WTC11 (cell line): ENCODE measurements at regions not wholly inside any gene's neighbourhood (a gene's known extent, or its start where the extent isn't known, plus 50 kb on each side); places are given as distances from the start of the nearest gene placed in this dataset.

Experiments used
- ATAC-seq: fragments of 200-7000 bp; cut with Tn5 transposase; 2 replicates; pipeline ENCODE4 v1.10.0; 2021; ENCODE audit warnings: mild to moderate bottlenecking, moderate library complexity
- CTCF ChIA-PET: fragments of 300-600 bp; sonication (Branson Sonifier 250); formaldehyde crosslinking; loops from one replicate; lab custom pipeline; 2021; ENCODE audit warnings: antibody characterized with exemption; lab: Charles Lee
- POLR2A ChIA-PET: fragments of 350-600 bp; sonication (Branson Sonifier 250); formaldehyde crosslinking; loops from one replicate; lab custom pipeline; 2021; ENCODE audit warnings: antibody characterized with exemption; lab: Charles Lee
- DNase-seq: peaks from one replicate; pipeline ENCODE4 v3.0.0; 2021; ENCODE audit warnings: low spot score
- H3K27ac Mint-ChIP-seq: 2 replicates; pipeline ENCODE4 v1.8.0; 2021; ENCODE audit warnings: mixed read lengths
- H3K27me3 Mint-ChIP-seq: 2 replicates; pipeline ENCODE4 v1.8.0; 2021; ENCODE audit warnings: low read depth, mild to moderate bottlenecking, moderate library complexity, mixed read lengths
- H3K36me3 Mint-ChIP-seq: 2 replicates; pipeline ENCODE4 v1.8.0; 2021; ENCODE audit warnings: mixed read lengths
- H3K4me1 Mint-ChIP-seq: 2 replicates; pipeline ENCODE4 v1.8.0; 2022; ENCODE audit warnings: mixed read lengths
- H3K4me3 Mint-ChIP-seq: 2 replicates; pipeline ENCODE4 v1.8.0; 2021; ENCODE audit warnings: mild to moderate bottlenecking, moderate library complexity, mixed read lengths
- H3K9me3 Mint-ChIP-seq: 2 replicates; pipeline ENCODE4 v1.8.0; 2021; ENCODE audit warnings: mixed read lengths
- ATF1 ChIP-seq: sonication (generic); formaldehyde crosslinking; IDR thresholded peaks from 2 replicates; pipeline ENCODE4 v1.8.1; 2023; ENCODE audit warnings: mild to moderate bottlenecking, moderate library complexity, missing genetic modification reagents
- CBFB ChIP-seq: sonication (generic); formaldehyde crosslinking; IDR thresholded peaks from 2 replicates; pipeline ENCODE4 v1.8.1; 2022; ENCODE audit warnings: mild to moderate bottlenecking, low read depth, missing genetic modification reagents
- MXD4 ChIP-seq: fragments of 250-450 bp; sonication (Bioruptor Pico); IDR thresholded peaks from 2 replicates; pipeline ENCODE4 v1.8.0; 2021; ENCODE audit warnings: mild to moderate bottlenecking, moderate library complexity, borderline replicate concordance
- NFATC4 ChIP-seq: fragments of 250-450 bp; sonication (Bioruptor Pico); IDR thresholded peaks from 2 replicates; pipeline ENCODE4 v1.9.0; 2021; ENCODE audit warnings: mild to moderate bottlenecking
- OVOL2 ChIP-seq: fragments of 250-450 bp; sonication (Bioruptor Pico); IDR thresholded peaks from 2 replicates; pipeline ENCODE4 v1.9.0; 2021; ENCODE audit warnings: mild to moderate bottlenecking, borderline replicate concordance
- RORB ChIP-seq: fragments of 250-450 bp; sonication (Bioruptor Pico); IDR thresholded peaks from 2 replicates; pipeline ENCODE4 v1.9.0; 2021; ENCODE audit warnings: mild to moderate bottlenecking
- SMAD3 ChIP-seq: sonication (generic); formaldehyde crosslinking; IDR thresholded peaks from 2 replicates; pipeline ENCODE4 v1.8.0; 2022; ENCODE audit warnings: missing genetic modification reagents, mild to moderate bottlenecking, borderline replicate concordance
- SOX15 ChIP-seq: fragments of 250-450 bp; sonication (Bioruptor Pico); IDR thresholded peaks from 2 replicates; pipeline ENCODE4 v1.9.0; 2021; ENCODE audit warnings: mild to moderate bottlenecking
- ZNF121 ChIP-seq: sonication (generic); formaldehyde crosslinking; IDR thresholded peaks from 2 replicates; pipeline ENCODE4 v1.8.0; 2023; ENCODE audit warnings: missing genetic modification reagents
- ZNF219 ChIP-seq: sonication (generic); formaldehyde crosslinking; IDR thresholded peaks from 2 replicates; pipeline ENCODE4 v1.8.0; 2023; ENCODE audit warnings: missing genetic modification reagents, mild to moderate bottlenecking, borderline replicate concordance
- ZNF232 ChIP-seq: sonication (generic); formaldehyde crosslinking; IDR thresholded peaks from 2 replicates; pipeline ENCODE4 v1.8.0; 2022; ENCODE audit warnings: mild to moderate bottlenecking, missing genetic modification reagents
- ZNF396 ChIP-seq: fragments of 250-450 bp; sonication (Bioruptor Pico); IDR thresholded peaks from 2 replicates; pipeline ENCODE4 v1.8.0; 2021; ENCODE audit warnings: mild to moderate bottlenecking, moderate library complexity, borderline replicate concordance
- TF ChIP-seq, protein P1 (sequence below): sonication (generic); formaldehyde crosslinking; IDR thresholded peaks from 2 replicates; pipeline ENCODE4 v1.8.0; 2023; ENCODE audit warnings: missing genetic modification reagents
- TF ChIP-seq, protein P2 (sequence below): sonication (generic); formaldehyde crosslinking; IDR thresholded peaks from 2 replicates; pipeline ENCODE4 v1.8.0; 2022; ENCODE audit warnings: missing genetic modification reagents
- TF ChIP-seq, protein P3 (sequence below): fragments of 250-450 bp; sonication (Bioruptor Pico); IDR thresholded peaks from 2 replicates; pipeline ENCODE4 v1.9.0; 2021; ENCODE audit warnings: mild to moderate bottlenecking
- TF ChIP-seq, protein P4 (sequence below): sonication (generic); formaldehyde crosslinking; IDR thresholded peaks from 2 replicates; pipeline ENCODE4 v1.8.0; 2023; ENCODE audit warnings: missing genetic modification reagents, mild to moderate bottlenecking, borderline replicate concordance
- TF ChIP-seq, protein P5 (sequence below): sonication (generic); formaldehyde crosslinking; IDR thresholded peaks from 2 replicates; pipeline ENCODE4 v1.8.0; 2022; ENCODE audit warnings: mild to moderate bottlenecking, missing genetic modification reagents
- TF ChIP-seq, protein P6 (sequence below): sonication (generic); formaldehyde crosslinking; IDR thresholded peaks from 2 replicates; pipeline ENCODE4 v1.8.1; 2022; ENCODE audit warnings: mild to moderate bottlenecking, missing genetic modification reagents, moderate library complexity, borderline replicate concordance
- TF ChIP-seq, protein P7 (sequence below): sonication (generic); formaldehyde crosslinking; conservative IDR thresholded peaks from 2 replicates; pipeline ENCODE4 v1.8.1; 2023; ENCODE audit warnings: mild to moderate bottlenecking, low read depth, missing genetic modification reagents, moderate library complexity

DNA sequence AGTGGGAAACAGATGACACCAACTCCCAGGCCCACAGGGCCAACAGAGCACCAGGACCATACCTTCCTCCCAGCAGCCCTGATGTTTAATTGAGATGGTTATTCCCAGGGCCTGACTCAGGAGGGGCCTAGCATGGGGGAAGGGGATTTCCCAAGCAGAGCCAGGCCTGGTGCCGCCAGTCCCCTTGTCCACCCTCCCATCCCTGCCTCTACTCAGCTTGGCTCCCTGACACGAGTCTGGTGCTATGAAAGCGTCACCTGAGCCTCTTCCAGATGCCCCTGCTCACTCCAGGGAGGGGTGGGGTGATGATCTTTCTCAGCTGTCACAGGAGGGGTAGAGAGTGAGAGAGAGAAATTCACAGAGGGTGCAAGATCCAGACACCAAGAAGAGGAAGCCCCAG, 72.7 kb downstream of the EFNB1 start:
- no peaks in the 10 kb centered on the region for H3K9me3 Mint-ChIP-seq
- DNase-seq (no peak), ATAC-seq (no peak)
- H3K27ac Mint-ChIP-seq = no peak overlapping the region
- H3K4me1 Mint-ChIP-seq = peaks cover 21% of the 10 kb centered on the region
- H3K27me3 Mint-ChIP-seq = peaks cover 7% of the 10 kb centered on the region; the same call in 1 of the 2 replicates
- POLR2A ChIA-PET = no interaction called here
- TF ChIP-seq ZNF396 (no peak), ZNF219 (CRISPR knock-in tag) (no peak), RORB (CRISPR knock-in tag) (no peak), CBFB (CRISPR knock-in tag) (no peak), MXD4 (CRISPR knock-in tag) (no peak), ZNF121 (CRISPR knock-in tag) (no peak), ZNF232 (no peak), NFATC4 (CRISPR knock-in tag) (no peak), OVOL2 (no peak), SMAD3 (CRISPR knock-in tag) (no peak), SOX15 (CRISPR knock-in tag) (no peak), ATF1 (CRISPR knock-in tag) (no peak)
- TF ChIP-seq, protein P1, sequence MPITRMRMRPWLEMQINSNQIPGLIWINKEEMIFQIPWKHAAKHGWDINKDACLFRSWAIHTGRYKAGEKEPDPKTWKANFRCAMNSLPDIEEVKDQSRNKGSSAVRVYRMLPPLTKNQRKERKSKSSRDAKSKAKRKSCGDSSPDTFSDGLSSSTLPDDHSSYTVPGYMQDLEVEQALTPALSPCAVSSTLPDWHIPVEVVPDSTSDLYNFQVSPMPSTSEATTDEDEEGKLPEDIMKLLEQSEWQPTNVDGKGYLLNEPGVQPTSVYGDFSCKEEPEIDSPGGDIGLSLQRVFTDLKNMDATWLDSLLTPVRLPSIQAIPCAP (CRISPR knock-in tag) = no peak
- TF ChIP-seq, protein P2, sequence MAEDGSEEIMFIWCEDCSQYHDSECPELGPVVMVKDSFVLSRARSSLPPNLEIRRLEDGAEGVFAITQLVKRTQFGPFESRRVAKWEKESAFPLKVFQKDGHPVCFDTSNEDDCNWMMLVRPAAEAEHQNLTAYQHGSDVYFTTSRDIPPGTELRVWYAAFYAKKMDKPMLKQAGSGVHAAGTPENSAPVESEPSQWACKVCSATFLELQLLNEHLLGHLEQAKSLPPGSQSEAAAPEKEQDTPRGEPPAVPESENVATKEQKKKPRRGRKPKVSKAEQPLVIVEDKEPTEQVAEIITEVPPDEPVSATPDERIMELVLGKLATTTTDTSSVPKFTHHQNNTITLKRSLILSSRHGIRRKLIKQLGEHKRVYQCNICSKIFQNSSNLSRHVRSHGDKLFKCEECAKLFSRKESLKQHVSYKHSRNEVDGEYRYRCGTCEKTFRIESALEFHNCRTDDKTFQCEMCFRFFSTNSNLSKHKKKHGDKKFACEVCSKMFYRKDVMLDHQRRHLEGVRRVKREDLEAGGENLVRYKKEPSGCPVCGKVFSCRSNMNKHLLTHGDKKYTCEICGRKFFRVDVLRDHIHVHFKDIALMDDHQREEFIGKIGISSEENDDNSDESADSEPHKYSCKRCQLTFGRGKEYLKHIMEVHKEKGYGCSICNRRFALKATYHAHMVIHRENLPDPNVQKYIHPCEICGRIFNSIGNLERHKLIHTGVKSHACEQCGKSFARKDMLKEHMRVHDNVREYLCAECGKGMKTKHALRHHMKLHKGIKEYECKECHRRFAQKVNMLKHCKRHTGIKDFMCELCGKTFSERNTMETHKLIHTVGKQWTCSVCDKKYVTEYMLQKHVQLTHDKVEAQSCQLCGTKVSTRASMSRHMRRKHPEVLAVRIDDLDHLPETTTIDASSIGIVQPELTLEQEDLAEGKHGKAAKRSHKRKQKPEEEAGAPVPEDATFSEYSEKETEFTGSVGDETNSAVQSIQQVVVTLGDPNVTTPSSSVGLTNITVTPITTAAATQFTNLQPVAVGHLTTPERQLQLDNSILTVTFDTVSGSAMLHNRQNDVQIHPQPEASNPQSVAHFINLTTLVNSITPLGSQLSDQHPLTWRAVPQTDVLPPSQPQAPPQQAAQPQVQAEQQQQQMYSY (CRISPR knock-in tag) = no peak
- TF ChIP-seq, protein P3, sequence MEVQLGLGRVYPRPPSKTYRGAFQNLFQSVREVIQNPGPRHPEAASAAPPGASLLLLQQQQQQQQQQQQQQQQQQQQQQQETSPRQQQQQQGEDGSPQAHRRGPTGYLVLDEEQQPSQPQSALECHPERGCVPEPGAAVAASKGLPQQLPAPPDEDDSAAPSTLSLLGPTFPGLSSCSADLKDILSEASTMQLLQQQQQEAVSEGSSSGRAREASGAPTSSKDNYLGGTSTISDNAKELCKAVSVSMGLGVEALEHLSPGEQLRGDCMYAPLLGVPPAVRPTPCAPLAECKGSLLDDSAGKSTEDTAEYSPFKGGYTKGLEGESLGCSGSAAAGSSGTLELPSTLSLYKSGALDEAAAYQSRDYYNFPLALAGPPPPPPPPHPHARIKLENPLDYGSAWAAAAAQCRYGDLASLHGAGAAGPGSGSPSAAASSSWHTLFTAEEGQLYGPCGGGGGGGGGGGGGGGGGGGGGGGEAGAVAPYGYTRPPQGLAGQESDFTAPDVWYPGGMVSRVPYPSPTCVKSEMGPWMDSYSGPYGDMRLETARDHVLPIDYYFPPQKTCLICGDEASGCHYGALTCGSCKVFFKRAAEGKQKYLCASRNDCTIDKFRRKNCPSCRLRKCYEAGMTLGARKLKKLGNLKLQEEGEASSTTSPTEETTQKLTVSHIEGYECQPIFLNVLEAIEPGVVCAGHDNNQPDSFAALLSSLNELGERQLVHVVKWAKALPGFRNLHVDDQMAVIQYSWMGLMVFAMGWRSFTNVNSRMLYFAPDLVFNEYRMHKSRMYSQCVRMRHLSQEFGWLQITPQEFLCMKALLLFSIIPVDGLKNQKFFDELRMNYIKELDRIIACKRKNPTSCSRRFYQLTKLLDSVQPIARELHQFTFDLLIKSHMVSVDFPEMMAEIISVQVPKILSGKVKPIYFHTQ (CRISPR knock-in tag) = no peak
- TF ChIP-seq, protein P4, sequence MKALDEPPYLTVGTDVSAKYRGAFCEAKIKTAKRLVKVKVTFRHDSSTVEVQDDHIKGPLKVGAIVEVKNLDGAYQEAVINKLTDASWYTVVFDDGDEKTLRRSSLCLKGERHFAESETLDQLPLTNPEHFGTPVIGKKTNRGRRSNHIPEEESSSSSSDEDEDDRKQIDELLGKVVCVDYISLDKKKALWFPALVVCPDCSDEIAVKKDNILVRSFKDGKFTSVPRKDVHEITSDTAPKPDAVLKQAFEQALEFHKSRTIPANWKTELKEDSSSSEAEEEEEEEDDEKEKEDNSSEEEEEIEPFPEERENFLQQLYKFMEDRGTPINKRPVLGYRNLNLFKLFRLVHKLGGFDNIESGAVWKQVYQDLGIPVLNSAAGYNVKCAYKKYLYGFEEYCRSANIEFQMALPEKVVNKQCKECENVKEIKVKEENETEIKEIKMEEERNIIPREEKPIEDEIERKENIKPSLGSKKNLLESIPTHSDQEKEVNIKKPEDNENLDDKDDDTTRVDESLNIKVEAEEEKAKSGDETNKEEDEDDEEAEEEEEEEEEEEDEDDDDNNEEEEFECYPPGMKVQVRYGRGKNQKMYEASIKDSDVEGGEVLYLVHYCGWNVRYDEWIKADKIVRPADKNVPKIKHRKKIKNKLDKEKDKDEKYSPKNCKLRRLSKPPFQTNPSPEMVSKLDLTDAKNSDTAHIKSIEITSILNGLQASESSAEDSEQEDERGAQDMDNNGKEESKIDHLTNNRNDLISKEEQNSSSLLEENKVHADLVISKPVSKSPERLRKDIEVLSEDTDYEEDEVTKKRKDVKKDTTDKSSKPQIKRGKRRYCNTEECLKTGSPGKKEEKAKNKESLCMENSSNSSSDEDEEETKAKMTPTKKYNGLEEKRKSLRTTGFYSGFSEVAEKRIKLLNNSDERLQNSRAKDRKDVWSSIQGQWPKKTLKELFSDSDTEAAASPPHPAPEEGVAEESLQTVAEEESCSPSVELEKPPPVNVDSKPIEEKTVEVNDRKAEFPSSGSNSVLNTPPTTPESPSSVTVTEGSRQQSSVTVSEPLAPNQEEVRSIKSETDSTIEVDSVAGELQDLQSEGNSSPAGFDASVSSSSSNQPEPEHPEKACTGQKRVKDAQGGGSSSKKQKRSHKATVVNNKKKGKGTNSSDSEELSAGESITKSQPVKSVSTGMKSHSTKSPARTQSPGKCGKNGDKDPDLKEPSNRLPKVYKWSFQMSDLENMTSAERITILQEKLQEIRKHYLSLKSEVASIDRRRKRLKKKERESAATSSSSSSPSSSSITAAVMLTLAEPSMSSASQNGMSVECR = no peak
- TF ChIP-seq, protein P5, sequence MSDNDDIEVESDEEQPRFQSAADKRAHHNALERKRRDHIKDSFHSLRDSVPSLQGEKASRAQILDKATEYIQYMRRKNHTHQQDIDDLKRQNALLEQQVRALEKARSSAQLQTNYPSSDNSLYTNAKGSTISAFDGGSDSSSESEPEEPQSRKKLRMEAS (CRISPR knock-in tag) = no peak
- TF ChIP-seq, protein P6, sequence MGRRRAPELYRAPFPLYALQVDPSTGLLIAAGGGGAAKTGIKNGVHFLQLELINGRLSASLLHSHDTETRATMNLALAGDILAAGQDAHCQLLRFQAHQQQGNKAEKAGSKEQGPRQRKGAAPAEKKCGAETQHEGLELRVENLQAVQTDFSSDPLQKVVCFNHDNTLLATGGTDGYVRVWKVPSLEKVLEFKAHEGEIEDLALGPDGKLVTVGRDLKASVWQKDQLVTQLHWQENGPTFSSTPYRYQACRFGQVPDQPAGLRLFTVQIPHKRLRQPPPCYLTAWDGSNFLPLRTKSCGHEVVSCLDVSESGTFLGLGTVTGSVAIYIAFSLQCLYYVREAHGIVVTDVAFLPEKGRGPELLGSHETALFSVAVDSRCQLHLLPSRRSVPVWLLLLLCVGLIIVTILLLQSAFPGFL (CRISPR knock-in tag) = no peak
- TF ChIP-seq, protein P7, sequence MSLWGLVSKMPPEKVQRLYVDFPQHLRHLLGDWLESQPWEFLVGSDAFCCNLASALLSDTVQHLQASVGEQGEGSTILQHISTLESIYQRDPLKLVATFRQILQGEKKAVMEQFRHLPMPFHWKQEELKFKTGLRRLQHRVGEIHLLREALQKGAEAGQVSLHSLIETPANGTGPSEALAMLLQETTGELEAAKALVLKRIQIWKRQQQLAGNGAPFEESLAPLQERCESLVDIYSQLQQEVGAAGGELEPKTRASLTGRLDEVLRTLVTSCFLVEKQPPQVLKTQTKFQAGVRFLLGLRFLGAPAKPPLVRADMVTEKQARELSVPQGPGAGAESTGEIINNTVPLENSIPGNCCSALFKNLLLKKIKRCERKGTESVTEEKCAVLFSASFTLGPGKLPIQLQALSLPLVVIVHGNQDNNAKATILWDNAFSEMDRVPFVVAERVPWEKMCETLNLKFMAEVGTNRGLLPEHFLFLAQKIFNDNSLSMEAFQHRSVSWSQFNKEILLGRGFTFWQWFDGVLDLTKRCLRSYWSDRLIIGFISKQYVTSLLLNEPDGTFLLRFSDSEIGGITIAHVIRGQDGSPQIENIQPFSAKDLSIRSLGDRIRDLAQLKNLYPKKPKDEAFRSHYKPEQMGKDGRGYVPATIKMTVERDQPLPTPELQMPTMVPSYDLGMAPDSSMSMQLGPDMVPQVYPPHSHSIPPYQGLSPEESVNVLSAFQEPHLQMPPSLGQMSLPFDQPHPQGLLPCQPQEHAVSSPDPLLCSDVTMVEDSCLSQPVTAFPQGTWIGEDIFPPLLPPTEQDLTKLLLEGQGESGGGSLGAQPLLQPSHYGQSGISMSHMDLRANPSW = no peak
- H3K36me3 Mint-ChIP-seq = no peaks in the 10 kb centered on the region
- CTCF ChIA-PET = interaction anchor here (1.7 kb wide), 1 partner anchor 73 kb away, joined by 4 read pairs; the partner anchor contains the start of gene EFNB1
- H3K4me3 Mint-ChIP-seq = no peak overlapping the region
